T-helper 17 cell (primary cell): ENCODE measurements at regions not wholly inside any gene's neighbourhood (a gene's known extent, or its start where the extent isn't known, plus 50 kb on each side); places are given as distances from the start of the nearest gene placed in this dataset.
"Not testable (repeated sequence)": the region's sequence is repeated elsewhere in the genome, so short reads cannot be mapped to it uniquely, and the experiment has no call there.

Source experiments
- ATAC-seq: fragments of 150-1000 bp; cut with Tn5 transposase; 2 replicates; pipeline ENCODE4 v1.10.0; 2021; ENCODE audit warnings: mild to moderate bottlenecking, moderate library complexity
- DNase-seq, 3 donors: peaks; one replicate each; pipeline versions ENCODE4 v3.0.0 to v3.0.0-alpha.2; 2020 to 2021
- H3K9me3 ChIP-seq: one replicate; pipeline ENCODE4 v1.7.0; 2013; ENCODE audit warnings: low read length, mild to moderate bottlenecking; ENCODE audit not compliant: control insufficient read depth, poor library complexity, severe bottlenecking
- H3K27ac Mint-ChIP-seq: one replicate; pipeline ENCODE4 v1.8.0; 2022; ENCODE audit warnings: mild to moderate bottlenecking, moderate library complexity, mixed read lengths
- H3K27me3 Mint-ChIP-seq: one replicate; pipeline ENCODE4 v1.8.0; 2022; ENCODE audit warnings: mixed read lengths
- H3K36me3 Mint-ChIP-seq: one replicate; pipeline ENCODE4 v1.8.0; 2022; ENCODE audit warnings: low read depth, mixed read lengths
- H3K4me1 Mint-ChIP-seq: one replicate; pipeline ENCODE4 v1.8.0; 2022; ENCODE audit warnings: mild to moderate bottlenecking, mixed read lengths
- H3K4me3 Mint-ChIP-seq: one replicate; pipeline ENCODE4 v1.8.0; 2022; ENCODE audit warnings: mild to moderate bottlenecking, moderate library complexity, mixed read lengths

GRCh38 chr7:67614843-67615242 is 618.2 kb downstream of the TYW1 start:
- Mint-ChIP-seq H3K4me1 (no peaks in the 10 kb centered on the region), H3K4me3 (no peak overlapping the region), H3K27ac (no peak overlapping the region), H3K36me3 (no peaks in the 10 kb centered on the region), H3K27me3 (peaks cover 3% of the 10 kb centered on the region)
- DNase-seq = no peak
- no peaks in the 10 kb centered on the region for H3K9me3 ChIP-seq
- ATAC-seq = no peak

- Mint-ChIP-seq H3K27ac (no peak overlapping the region), H3K4me3 (no peak overlapping the region), H3K27me3 (peaks cover 19% of the 10 kb centered on the region), H3K36me3 (no peaks in the 10 kb centered on the region), H3K4me1 (no peaks in the 10 kb centered on the region)
- ATAC-seq (no peak), DNase-seq (no peak)
- H3K9me3 ChIP-seq = no peaks in the 10 kb centered on the region
Observed at GRCh38 chr7:67616517-67616916, 619.9 kb downstream of the TYW1 start.

- H3K4me3 Mint-ChIP-seq = no peak overlapping the region
- DNase-seq (no peak), ATAC-seq (no peak)
- no peak overlapping the region for H3K27ac Mint-ChIP-seq
- no peaks in the 10 kb centered on the region for H3K9me3 ChIP-seq
- peaks cover 33% of the 10 kb centered on the region for H3K27me3 Mint-ChIP-seq
- no peaks in the 10 kb centered on the region for H3K36me3 Mint-ChIP-seq
- H3K4me1 Mint-ChIP-seq = no peaks in the 10 kb centered on the region
Observed at GRCh38 chr7:67618556-67619162, 622.0 kb downstream of the TYW1 start.

GRCh38 chr7:67619175-67619574 is 622.5 kb downstream of the TYW1 start:
- H3K4me3 Mint-ChIP-seq = no peak overlapping the region
- no peak overlapping the region for H3K27ac Mint-ChIP-seq
- H3K4me1 Mint-ChIP-seq = no peaks in the 10 kb centered on the region
- H3K9me3 ChIP-seq = no peaks in the 10 kb centered on the region
- H3K27me3 Mint-ChIP-seq = peaks cover 33% of the 10 kb centered on the region
- ATAC-seq (no peak), DNase-seq (no peak)
- no peaks in the 10 kb centered on the region for H3K36me3 Mint-ChIP-seq

GRCh38 chr7:67620216-67620933 is 623.7 kb downstream of the TYW1 start:
- Mint-ChIP-seq H3K27ac (no peak overlapping the region), H3K36me3 (no peaks in the 10 kb centered on the region), H3K4me1 (peaks cover 3% of the 10 kb centered on the region), H3K27me3 (peaks cover 33% of the 10 kb centered on the region), H3K4me3 (no peak overlapping the region)
- H3K9me3 ChIP-seq = no peaks in the 10 kb centered on the region
- DNase-seq (no peak), ATAC-seq (no peak)

GRCh38 chr7:67621704-67622103 is 625.1 kb downstream of the TYW1 start:
- Mint-ChIP-seq H3K36me3 (no peaks in the 10 kb centered on the region), H3K27me3 (peaks cover 33% of the 10 kb centered on the region), H3K4me3 (no peak overlapping the region), H3K27ac (no peak overlapping the region), H3K4me1 (peaks cover 6% of the 10 kb centered on the region)
- no peaks in the 10 kb centered on the region for H3K9me3 ChIP-seq
- no peak for ATAC-seq
- no peak for DNase-seq

GRCh38 chr7:67625257-67625737 is 628.7 kb downstream of the TYW1 start:
- Mint-ChIP-seq H3K36me3 (no peaks in the 10 kb centered on the region), H3K27me3 (peaks cover 25% of the 10 kb centered on the region), H3K4me3 (no peak overlapping the region), H3K27ac (no peak overlapping the region), H3K4me1 (peaks cover 6% of the 10 kb centered on the region)
- DNase-seq = no peak
- no peaks in the 10 kb centered on the region for H3K9me3 ChIP-seq
- no peak for ATAC-seq

GRCh38 chr7:67631476-67631875 is 634.8 kb downstream of the TYW1 start:
- Mint-ChIP-seq H3K27ac (no peak overlapping the region), H3K4me1 (no peaks in the 10 kb centered on the region), H3K4me3 (no peak overlapping the region), H3K27me3 (no peaks in the 10 kb centered on the region), H3K36me3 (no peaks in the 10 kb centered on the region)
- H3K9me3 ChIP-seq = no peaks in the 10 kb centered on the region
- DNase-seq = no peak
- ATAC-seq = no peak

GRCh38 chr7:67635271-67635670 is 638.6 kb downstream of the TYW1 start:
- no peak for ATAC-seq
- Mint-ChIP-seq H3K36me3 (no peaks in the 10 kb centered on the region), H3K4me1 (no peaks in the 10 kb centered on the region), H3K4me3 (no peak overlapping the region), H3K27me3 (no peaks in the 10 kb centered on the region), H3K27ac (no peak overlapping the region)
- no peaks in the 10 kb centered on the region for H3K9me3 ChIP-seq
- no peak for DNase-seq

- ATAC-seq (no peak), DNase-seq (no peak)
- Mint-ChIP-seq H3K27ac (no peak overlapping the region), H3K36me3 (no peaks in the 10 kb centered on the region), H3K4me3 (no peak overlapping the region), H3K27me3 (no peaks in the 10 kb centered on the region), H3K4me1 (no peaks in the 10 kb centered on the region)
- H3K9me3 ChIP-seq = no peaks in the 10 kb centered on the region
Observed at GRCh38 chr7:67636348-67637022, 639.9 kb downstream of the TYW1 start.

- ATAC-seq = no peak
Observed at GRCh38 chr7:67637023-67637358, 640.4 kb downstream of the TYW1 start.

GRCh38 chr7:67642542-67642941 is 645.9 kb downstream of the TYW1 start:
- H3K4me1 Mint-ChIP-seq, H3K36me3 Mint-ChIP-seq, ATAC-seq, H3K9me3 ChIP-seq, H3K27ac Mint-ChIP-seq, DNase-seq, H3K4me3 Mint-ChIP-seq, H3K27me3 Mint-ChIP-seq: not testable (repeated sequence)

More at GRCh38 chr7:67637023-67637358, 640.4 kb downstream of the TYW1 start:
- Mint-ChIP-seq H3K27me3 (no peaks in the 10 kb centered on the region), H3K27ac (no peak overlapping the region), H3K4me1 (no peaks in the 10 kb centered on the region), H3K4me3 (no peak overlapping the region), H3K36me3 (no peaks in the 10 kb centered on the region)
- no peaks in the 10 kb centered on the region for H3K9me3 ChIP-seq
- DNase-seq = no peak

GRCh38 chr7:67644151-67644550 is 647.5 kb downstream of the TYW1 start:
- Mint-ChIP-seq H3K36me3 (no peaks in the 10 kb centered on the region), H3K4me1 (no peaks in the 10 kb centered on the region), H3K4me3 (no peak overlapping the region), H3K27ac (no peak overlapping the region), H3K27me3 (no peaks in the 10 kb centered on the region)
- no peaks in the 10 kb centered on the region for H3K9me3 ChIP-seq
- DNase-seq (no peak), ATAC-seq (no peak)
